ENCODE measurements at regions not wholly inside any gene's neighbourhood (a gene's known extent, or its start where the extent isn't known, plus 50 kb on each side); places are given as distances from the start of the nearest gene placed in this dataset.

- TF ChIP-seq CHD7 (IDR thresholded peaks at IDR 0.05; ENCODE audit: insufficient replicate concordance, low read length) (no peak), PHF8 (conservative IDR thresholded peaks at IDR 0.05; ENCODE audit: low read depth, low read length) (no peak), ATF3 (IDR thresholded peaks at IDR 0.05; ENCODE audit: insufficient read depth, low read depth, low read length) (no peak), SP2 (IDR thresholded peaks at IDR 0.05; ENCODE audit: low read length) (no peak), POLR2A (IDR thresholded peaks at IDR 0.05; ENCODE audit: control extremely low read depth in 1 of 2, low read depth in 2 of 2, low read length in 2 of 2) (no peak), ATF2 (IDR thresholded peaks at IDR 0.05; ENCODE audit: low read length) (no peak), KDM5A (IDR thresholded peaks at IDR 0.05; ENCODE audit: low read length) (no peak), SUZ12 (IDR thresholded peaks at IDR 0.05; ENCODE audit: low read length) (no peak), SIN3A (conservative IDR thresholded peaks at IDR 0.05 in 1 of 2, IDR thresholded peaks at IDR 0.05 in 1 of 2; ENCODE audit: low read depth in 1 of 2, low read length in 2 of 2) (no peak), ASH2L (IDR thresholded peaks at IDR 0.05; ENCODE audit: low read length) (no peak)
Observed at GRCh38 chr3:24917908-24918307, 423.3 kb upstream of the THRB start (continued).

Data from H1 (cell line).